Endothelial cell of umbilical vein (primary cell): ENCODE measurements at regions not wholly inside any gene's neighbourhood (a gene's known extent, or its start where the extent isn't known, plus 50 kb on each side); places are given as distances from the start of the nearest gene placed in this dataset.

Experiments
- BruUV-seq: library from RNA; stranded (reverse); fragments of 400-500 nt; replicated peaks from 2 replicates; lab custom pipeline; 2021; lab: Mats Ljungman, UMichigan
- CTCF ChIA-PET: fragments of 300-600, 350-600 bp; sonication (Branson Sonifier 250); formaldehyde crosslinking; loops from one replicate; lab custom pipeline; 2021; ENCODE audit warnings: antibody characterized with exemption, inconsistent platforms; lab: Charles Lee
- POLR2A ChIA-PET: fragments of 300-600, 350-600 bp; sonication (Branson Sonifier 250); formaldehyde crosslinking; loops from one replicate; lab custom pipeline; 2021; ENCODE audit warnings: antibody characterized with exemption, inconsistent platforms; lab: Charles Lee
- DNase-seq: peaks from one replicate; pipeline ENCODE4 v3.0.0-alpha.2; 2011; ENCODE audit warnings: low read depth, low spot score
- FAIRE-seq: peaks from 2 replicates; lab custom pipeline; 2011; peaks lifted over from hg19 to GRCh38; lab: Jason Lieb, UNC
- H2AFZ ChIP-seq: 2 replicates; pipeline ENCODE4 v1.6.0; 2012; ENCODE audit warnings: low read depth, low read length, control low read depth, inconsistent platforms
- H3K27ac ChIP-seq: 2 replicates; pipeline ENCODE4 v1.5.1; 2011; ENCODE audit warnings: low read depth, mild to moderate bottlenecking, control low read depth, low read length, moderate library complexity; ENCODE audit not compliant: insufficient read depth
- H3K27me3 ChIP-seq, 2 experiments: 2 replicates each; pipeline versions ENCODE4 v1.6.0 to v1.6.1; 2011; ENCODE audit warnings: low read length in 2 of 2, mixed read lengths in 1 of 2; ENCODE audit not compliant: control insufficient read depth in 2 of 2, insufficient read depth in 2 of 2
- H3K36me3 ChIP-seq, 2 experiments: 2 replicates in 1 of 2; 3 replicates in 1 of 2; pipeline ENCODE4 v1.5.1; 2011; ENCODE audit warnings: low read length in 2 of 2, mild to moderate bottlenecking in 1 of 2, moderate library complexity in 1 of 2; ENCODE audit not compliant: control insufficient read depth in 2 of 2, insufficient read depth in 2 of 2; ENCODE audit errors: extremely low read depth in 1 of 2
- H3K4me1 ChIP-seq: 3 replicates; pipeline ENCODE4 v1.5.1; 2011; ENCODE audit warnings: mild to moderate bottlenecking, low read length; ENCODE audit not compliant: control insufficient read depth, insufficient read depth; ENCODE audit errors: extremely low read depth
- H3K4me2 ChIP-seq: 2 replicates; pipeline ENCODE4 v1.6.1; 2011; ENCODE audit warnings: low read length, control low read depth, mixed read lengths; ENCODE audit not compliant: insufficient read depth
- H3K4me3 ChIP-seq, 3 experiments: fragments of 200-600 bp in 1 of 3; sonication (generic), shearing (Covaris generic) in 1 of 3; replicated peaks in 1 of 3; 2 replicates each; pipeline ENCODE4 v1.5.1; 2011 to 2016; ENCODE audit warnings: control low read depth in 3 of 3, low read length in 3 of 3, mild to moderate bottlenecking in 2 of 3, inconsistent platforms in 1 of 3, low read depth in 1 of 3, moderate library complexity in 1 of 3; ENCODE audit not compliant: insufficient read depth in 1 of 3
- H3K79me2 ChIP-seq: 2 replicates; pipeline ENCODE4 v1.6.0; 2012; ENCODE audit warnings: low read length, inconsistent platforms; ENCODE audit not compliant: control insufficient read depth, insufficient read depth
- H3K9ac ChIP-seq: replicated peaks from 2 replicates; pipeline ENCODE3; 2011; ENCODE audit warnings: low read length, control low read depth; ENCODE audit not compliant: insufficient read depth; ENCODE audit errors: extremely low read depth
- H3K9me1 ChIP-seq: replicated peaks from 3 replicates; pipeline ENCODE4 v1.6.0; 2011; ENCODE audit warnings: mild to moderate bottlenecking, low read length; ENCODE audit not compliant: control insufficient read depth, insufficient read depth; ENCODE audit errors: extremely low read depth
- H3K9me3 ChIP-seq: replicated peaks from 2 replicates; pipeline ENCODE4 v1.5.1; 2012; ENCODE audit warnings: low read length, inconsistent platforms; ENCODE audit not compliant: control insufficient read depth, insufficient read depth
- H4K20me1 ChIP-seq: replicated peaks from 2 replicates; pipeline ENCODE3; 2011; ENCODE audit warnings: mild to moderate bottlenecking, low read length; ENCODE audit not compliant: control insufficient read depth, insufficient read depth; ENCODE audit errors: extremely low read depth
- EZH2 ChIP-seq: IDR thresholded peaks from 2 replicates; pipeline ENCODE4 v1.6.1; 2012; ENCODE audit warnings: borderline replicate concordance, low read depth, mild to moderate bottlenecking, moderate library complexity, low read length, inconsistent platforms; ENCODE audit not compliant: severe bottlenecking
- FOS ChIP-seq: IDR thresholded peaks from 2 replicates; pipeline ENCODE4 v1.6.1; 2011; ENCODE audit warnings: mild to moderate bottlenecking, low read length, moderate library complexity, borderline replicate concordance; ENCODE audit not compliant: insufficient read depth
- GATA2 ChIP-seq: IDR thresholded peaks from 2 replicates; pipeline ENCODE4 v1.7.0; 2011; ENCODE audit warnings: low read depth, mild to moderate bottlenecking, moderate library complexity, mixed read lengths, low read length; ENCODE audit not compliant: insufficient read length, insufficient read depth
- MYC ChIP-seq: IDR thresholded peaks from one replicate; pipeline ENCODE4 v1.6.1; 2011; ENCODE audit warnings: mild to moderate bottlenecking, low read depth, low read length
- POLR2A ChIP-seq: IDR thresholded peaks from 2 replicates; pipeline ENCODE4 v1.6.1; 2012; ENCODE audit warnings: low read depth, mild to moderate bottlenecking, control low read depth, low read length
- POLR2AphosphoS5 ChIP-seq: IDR thresholded peaks from 2 replicates; pipeline ENCODE4 v1.6.1; 2012; ENCODE audit warnings: low read depth, mild to moderate bottlenecking, control low read depth, low read length, moderate library complexity; ENCODE audit not compliant: insufficient read depth
- dilution Hi-C: fragments of 300-500 bp; cut with MboI; formaldehyde crosslinking; loops from one replicate; pipeline ENCODE4 v1.15.0; 2019; ENCODE audit warnings: low sequenced_read_pairs; ENCODE audit not compliant: extremely low pct_ligation_motif_present
- intact Hi-C: fragments of 100-400 bp; cut with micrococcal nuclease; formaldehyde crosslinking; loops from one replicate; pipeline ENCODE4 v1.10.0; 2022
- TF ChIP-seq, protein P1 (sequence below), 2 donors: IDR thresholded peaks; 1 replicate in 1 of 2; 2 replicates in 1 of 2; pipeline ENCODE4 v1.5.1; 2011; ENCODE audit warnings: low read length in 2 of 2, mild to moderate bottlenecking in 2 of 2, moderate library complexity in 2 of 2, control low read depth in 1 of 2, inconsistent platforms in 1 of 2, low read depth in 1 of 2; ENCODE audit not compliant: insufficient read depth in 1 of 2; ENCODE audit errors: extremely low read depth in 1 of 2

DNA sequence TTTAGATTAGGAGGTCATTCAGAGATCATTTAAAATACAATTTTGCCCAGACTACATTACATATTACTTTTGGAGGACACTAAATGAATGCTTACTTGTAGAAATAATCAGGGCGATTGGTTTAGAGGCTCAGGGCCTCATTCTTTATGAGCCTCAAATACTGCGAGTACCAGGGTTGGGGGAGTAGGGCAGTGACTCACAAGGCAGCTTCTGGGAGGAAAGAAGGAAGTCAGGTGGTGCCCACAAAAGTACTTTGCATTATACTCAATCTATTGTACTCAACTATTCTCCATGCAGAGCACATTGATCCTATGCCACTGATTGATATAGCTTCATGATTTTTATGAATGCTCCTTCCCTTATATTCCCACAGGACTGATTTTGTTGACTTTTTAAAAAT is 166.9 kb downstream of the SOCS6 start:
- Histone ChIP-seq H3K36me3 (no peaks in the 10 kb centered on the region), H3K9ac (no peak overlapping the region), H3K4me2 (no peak overlapping the region), H3K27me3 (no peaks in the 10 kb centered on the region), H3K9me1 (no peaks in the 10 kb centered on the region), H3K9me3 (no peaks in the 10 kb centered on the region), H3K79me2 (no peaks in the 10 kb centered on the region), H3K4me1 (no peaks in the 10 kb centered on the region), H3K4me3 (no peak overlapping the region), H2AFZ (no peak overlapping the region), H4K20me1 (no peaks in the 10 kb centered on the region), H3K27ac (no peak overlapping the region)
- DNase-seq = no peak
- no TSS peak for BruUV-seq
- no peak for FAIRE-seq
- ChIA-PET POLR2A (no interaction called here), CTCF (interaction anchor here (1.1 to 6.1 kb wide), 15 partner anchors 16 to 1608 kb away, joined by 3 to 75 read pairs (median 6); partner anchors contain the start of gene RTTN)
- dilution Hi-C loops = no loop called here
- TF ChIP-seq FOS (no peak), POLR2A (no peak), EZH2 (no peak), MYC (no peak), POLR2AphosphoS5 (no peak), GATA2 (no peak)
- TF ChIP-seq, protein P1, sequence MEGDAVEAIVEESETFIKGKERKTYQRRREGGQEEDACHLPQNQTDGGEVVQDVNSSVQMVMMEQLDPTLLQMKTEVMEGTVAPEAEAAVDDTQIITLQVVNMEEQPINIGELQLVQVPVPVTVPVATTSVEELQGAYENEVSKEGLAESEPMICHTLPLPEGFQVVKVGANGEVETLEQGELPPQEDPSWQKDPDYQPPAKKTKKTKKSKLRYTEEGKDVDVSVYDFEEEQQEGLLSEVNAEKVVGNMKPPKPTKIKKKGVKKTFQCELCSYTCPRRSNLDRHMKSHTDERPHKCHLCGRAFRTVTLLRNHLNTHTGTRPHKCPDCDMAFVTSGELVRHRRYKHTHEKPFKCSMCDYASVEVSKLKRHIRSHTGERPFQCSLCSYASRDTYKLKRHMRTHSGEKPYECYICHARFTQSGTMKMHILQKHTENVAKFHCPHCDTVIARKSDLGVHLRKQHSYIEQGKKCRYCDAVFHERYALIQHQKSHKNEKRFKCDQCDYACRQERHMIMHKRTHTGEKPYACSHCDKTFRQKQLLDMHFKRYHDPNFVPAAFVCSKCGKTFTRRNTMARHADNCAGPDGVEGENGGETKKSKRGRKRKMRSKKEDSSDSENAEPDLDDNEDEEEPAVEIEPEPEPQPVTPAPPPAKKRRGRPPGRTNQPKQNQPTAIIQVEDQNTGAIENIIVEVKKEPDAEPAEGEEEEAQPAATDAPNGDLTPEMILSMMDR (IDR thresholded peaks at IDR 0.05; ENCODE audit: extremely low read depth in 1 of 2, insufficient read depth in 1 of 2, low read depth in 1 of 2, low read length in 2 of 2) = no peak
- intact Hi-C loops = no loop called here
